ENCODE measurements at regions not wholly inside any gene's neighbourhood (a gene's known extent, or its start where the extent isn't known, plus 50 kb on each side); places are given as distances from the start of the nearest gene placed in this dataset.
A peak's percentile ranks its signal among the peaks of the same experiment; 100 is the strongest.

GRCh38 chr5:159737263-159737662 is 179.0 kb upstream of the ADRA1B start:
- DNase-seq (ENCODE audit: low spot score) (no peak), ATAC-seq (ENCODE audit: low read depth) (no peak)
- Histone ChIP-seq H3K27me3 (ENCODE audit: insufficient read depth, poor library complexity, severe bottlenecking) (no peaks in the 10 kb centered on the region), H3K4me1 (ENCODE audit: insufficient read depth, poor library complexity, severe bottlenecking) (peaks cover 19% of the 10 kb centered on the region), H3K9me3 (ENCODE audit: severe bottlenecking) (no peaks in the 10 kb centered on the region), H3K4me3 (ENCODE audit: severe bottlenecking) (no peak overlapping the region), H3K36me3 (ENCODE audit: low read depth) (no peaks in the 10 kb centered on the region), H3K27ac (ENCODE audit: poor library complexity, severe bottlenecking) (no peak overlapping the region)
- TF ChIP-seq CTCF (IDR thresholded peaks at IDR 0.05; ENCODE audit: poor library complexity, severe bottlenecking), result no peak

GRCh38 chr5:159741829-159742322 is 174.4 kb upstream of the ADRA1B start:
- no peak overlapping the region for H3K27ac ChIP-seq (ENCODE audit: poor library complexity, severe bottlenecking)
- no peak for TF ChIP-seq CTCF (IDR thresholded peaks at IDR 0.05; ENCODE audit: poor library complexity, severe bottlenecking)
- no peak for DNase-seq (ENCODE audit: low spot score)

GRCh38 chr5:159743234-159743633 is 173.0 kb upstream of the ADRA1B start:
- Histone ChIP-seq H3K4me3 (ENCODE audit: severe bottlenecking) (no peak overlapping the region), H3K4me1 (ENCODE audit: insufficient read depth, poor library complexity, severe bottlenecking) (no peaks in the 10 kb centered on the region), H3K9me3 (ENCODE audit: severe bottlenecking) (no peaks in the 10 kb centered on the region), H3K27ac (ENCODE audit: poor library complexity, severe bottlenecking) (no peak overlapping the region), H3K27me3 (ENCODE audit: insufficient read depth, poor library complexity, severe bottlenecking) (no peaks in the 10 kb centered on the region), H3K36me3 (ENCODE audit: low read depth) (no peaks in the 10 kb centered on the region)
- ATAC-seq (ENCODE audit: low read depth), result no peak
- no peak for DNase-seq (ENCODE audit: low spot score)
- no peak for TF ChIP-seq CTCF (IDR thresholded peaks at IDR 0.05; ENCODE audit: poor library complexity, severe bottlenecking)

More at GRCh38 chr5:159741829-159742322, 174.4 kb upstream of the ADRA1B start:
- H3K9me3 ChIP-seq (ENCODE audit: severe bottlenecking), result no peaks in the 10 kb centered on the region
- no peak overlapping the region for H3K4me3 ChIP-seq (ENCODE audit: severe bottlenecking)
- H3K36me3 ChIP-seq (ENCODE audit: low read depth), result no peaks in the 10 kb centered on the region
- H3K27me3 ChIP-seq (ENCODE audit: insufficient read depth, poor library complexity, severe bottlenecking), result no peaks in the 10 kb centered on the region
- no peak for ATAC-seq (ENCODE audit: low read depth)
- H3K4me1 ChIP-seq (ENCODE audit: insufficient read depth, poor library complexity, severe bottlenecking), result no peaks in the 10 kb centered on the region

GRCh38 chr5:159746707-159747106 is 169.6 kb upstream of the ADRA1B start:
- ATAC-seq (ENCODE audit: low read depth), result no peak
- no peak for TF ChIP-seq CTCF (IDR thresholded peaks at IDR 0.05; ENCODE audit: poor library complexity, severe bottlenecking)
- H3K36me3 ChIP-seq (ENCODE audit: low read depth), result no peaks in the 10 kb centered on the region

GRCh38 chr5:159749146-159749545 is 167.1 kb upstream of the ADRA1B start:
- Histone ChIP-seq H3K4me1 (ENCODE audit: insufficient read depth, poor library complexity, severe bottlenecking) (peaks cover 12% of the 10 kb centered on the region), H3K36me3 (ENCODE audit: low read depth) (no peaks in the 10 kb centered on the region), H3K4me3 (ENCODE audit: severe bottlenecking) (no peak overlapping the region), H3K9me3 (ENCODE audit: severe bottlenecking) (no peaks in the 10 kb centered on the region), H3K27me3 (ENCODE audit: insufficient read depth, poor library complexity, severe bottlenecking) (no peaks in the 10 kb centered on the region), H3K27ac (ENCODE audit: poor library complexity, severe bottlenecking) (peak overlapping the region; percentile 2)
- no peak for TF ChIP-seq CTCF (IDR thresholded peaks at IDR 0.05; ENCODE audit: poor library complexity, severe bottlenecking)
- DNase-seq (ENCODE audit: low spot score) (no peak), ATAC-seq (ENCODE audit: low read depth) (peak; percentile 76)

More at GRCh38 chr5:159746707-159747106, 169.6 kb upstream of the ADRA1B start:
- H3K27me3 ChIP-seq (ENCODE audit: insufficient read depth, poor library complexity, severe bottlenecking), result no peaks in the 10 kb centered on the region
- no peak overlapping the region for H3K27ac ChIP-seq (ENCODE audit: poor library complexity, severe bottlenecking)
- no peaks in the 10 kb centered on the region for H3K9me3 ChIP-seq (ENCODE audit: severe bottlenecking)
- peaks cover 12% of the 10 kb centered on the region for H3K4me1 ChIP-seq (ENCODE audit: insufficient read depth, poor library complexity, severe bottlenecking)
- DNase-seq (ENCODE audit: low spot score), result no peak
- H3K4me3 ChIP-seq (ENCODE audit: severe bottlenecking), result no peak overlapping the region
